Astrocyte (in vitro differentiated cells and primary cell): ENCODE measurements at regions not wholly inside any gene's neighbourhood (a gene's known extent, or its start where the extent isn't known, plus 50 kb on each side); places are given as distances from the start of the nearest gene placed in this dataset.

ENCODE experiments used
- EZH2 ChIP-seq: IDR thresholded peaks from 2 replicates; pipeline ENCODE4 v1.6.1; 2012; ENCODE audit warnings: mild to moderate bottlenecking, low read length, inconsistent platforms; ENCODE audit not compliant: insufficient read depth
- TF ChIP-seq, protein P1 (sequence below): IDR thresholded peaks from 2 replicates; pipeline ENCODE4 v1.5.1; 2011; ENCODE audit warnings: low read depth, mild to moderate bottlenecking, inconsistent platforms, low read length, moderate library complexity; ENCODE audit not compliant: insufficient read depth

DNA sequence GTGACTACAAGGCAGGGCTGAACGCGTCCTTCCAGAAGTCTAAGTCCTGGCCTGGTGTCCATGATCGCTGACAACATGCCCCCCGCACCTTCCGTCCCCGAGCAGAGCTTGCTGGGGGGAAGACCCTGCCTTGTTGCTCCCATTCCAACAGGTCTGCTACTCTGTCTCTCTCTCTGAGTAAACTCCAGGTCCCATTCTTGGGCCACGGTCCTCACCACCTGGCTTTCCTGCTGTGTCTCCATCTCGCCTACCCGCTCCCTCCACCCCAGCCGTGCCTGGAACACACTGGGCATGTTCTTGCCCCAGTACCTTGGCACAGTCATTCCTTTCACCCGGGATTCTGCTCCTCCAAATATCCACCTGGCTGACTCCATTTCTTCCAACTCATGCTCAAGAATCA, 162.3 kb downstream of the BMP7 start:
- TF ChIP-seq, protein P1, sequence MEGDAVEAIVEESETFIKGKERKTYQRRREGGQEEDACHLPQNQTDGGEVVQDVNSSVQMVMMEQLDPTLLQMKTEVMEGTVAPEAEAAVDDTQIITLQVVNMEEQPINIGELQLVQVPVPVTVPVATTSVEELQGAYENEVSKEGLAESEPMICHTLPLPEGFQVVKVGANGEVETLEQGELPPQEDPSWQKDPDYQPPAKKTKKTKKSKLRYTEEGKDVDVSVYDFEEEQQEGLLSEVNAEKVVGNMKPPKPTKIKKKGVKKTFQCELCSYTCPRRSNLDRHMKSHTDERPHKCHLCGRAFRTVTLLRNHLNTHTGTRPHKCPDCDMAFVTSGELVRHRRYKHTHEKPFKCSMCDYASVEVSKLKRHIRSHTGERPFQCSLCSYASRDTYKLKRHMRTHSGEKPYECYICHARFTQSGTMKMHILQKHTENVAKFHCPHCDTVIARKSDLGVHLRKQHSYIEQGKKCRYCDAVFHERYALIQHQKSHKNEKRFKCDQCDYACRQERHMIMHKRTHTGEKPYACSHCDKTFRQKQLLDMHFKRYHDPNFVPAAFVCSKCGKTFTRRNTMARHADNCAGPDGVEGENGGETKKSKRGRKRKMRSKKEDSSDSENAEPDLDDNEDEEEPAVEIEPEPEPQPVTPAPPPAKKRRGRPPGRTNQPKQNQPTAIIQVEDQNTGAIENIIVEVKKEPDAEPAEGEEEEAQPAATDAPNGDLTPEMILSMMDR = no peak
- TF ChIP-seq EZH2 = no peak
